ENCODE measurements at regions not wholly inside any gene's neighbourhood (a gene's known extent, or its start where the extent isn't known, plus 50 kb on each side); places are given as distances from the start of the nearest gene placed in this dataset.

- TF ChIP-seq GATA1 (IDR thresholded peaks at IDR 0.05; ENCODE audit: low read depth, low read length) (no peak), POLR2A (IDR thresholded peaks at IDR 0.05; ENCODE audit: low read length) (no peak)
- no peak for DNase-seq
Observed at GRCh38 chr21:38675182-38675824, 130.4 kb upstream of the ETS2 start.

GRCh38 chr21:38678827-38679226 is 126.9 kb upstream of the ETS2 start:
- TF ChIP-seq GATA1 (IDR thresholded peaks at IDR 0.05; ENCODE audit: low read depth, low read length) (no peak), POLR2A (IDR thresholded peaks at IDR 0.05; ENCODE audit: low read length) (no peak)
- no peak for DNase-seq

- DNase-seq: no peak
Observed at GRCh38 chr21:38679534-38679933, 126.2 kb upstream of the ETS2 start.

GRCh38 chr21:38680401-38680800 is 125.3 kb upstream of the ETS2 start:
- no peak for DNase-seq
- TF ChIP-seq GATA1 (IDR thresholded peaks at IDR 0.05; ENCODE audit: low read depth, low read length) (no peak), POLR2A (IDR thresholded peaks at IDR 0.05; ENCODE audit: low read length) (no peak)

More at GRCh38 chr21:38679534-38679933, 126.2 kb upstream of the ETS2 start:
- TF ChIP-seq POLR2A (IDR thresholded peaks at IDR 0.05; ENCODE audit: low read length) (no peak), GATA1 (IDR thresholded peaks at IDR 0.05; ENCODE audit: low read depth, low read length) (no peak)

- TF ChIP-seq GATA1 (IDR thresholded peaks at IDR 0.05; ENCODE audit: low read depth, low read length) (no peak), POLR2A (IDR thresholded peaks at IDR 0.05; ENCODE audit: low read length) (no peak)
- no peak for DNase-seq
Observed at GRCh38 chr21:38683222-38683621, 122.5 kb upstream of the ETS2 start.

DNA sequence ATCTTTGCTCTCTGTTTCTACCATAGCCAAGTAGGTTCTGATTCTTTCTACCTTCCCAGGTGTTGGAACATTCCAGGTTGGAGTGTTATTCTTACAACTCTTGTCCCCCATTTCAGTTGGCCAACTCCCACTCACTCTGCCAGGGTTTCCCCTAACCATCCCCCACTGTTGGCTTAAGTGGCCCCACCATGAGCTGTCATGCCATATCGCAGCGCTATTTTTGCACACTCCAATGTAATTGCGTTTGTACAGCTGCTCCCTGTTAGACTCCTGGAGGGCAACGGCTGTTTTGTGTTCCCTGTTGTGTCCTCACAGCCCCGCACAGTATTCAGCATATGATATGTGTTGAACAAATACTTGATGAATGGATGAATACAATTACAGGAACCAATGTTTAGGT is 117.7 kb upstream of the ETS2 start:
- TF ChIP-seq POLR2A (IDR thresholded peaks at IDR 0.05; ENCODE audit: low read length) (no peak), GATA1 (IDR thresholded peaks at IDR 0.05; ENCODE audit: low read depth, low read length) (no peak)
- DNase-seq: no peak

DNA sequence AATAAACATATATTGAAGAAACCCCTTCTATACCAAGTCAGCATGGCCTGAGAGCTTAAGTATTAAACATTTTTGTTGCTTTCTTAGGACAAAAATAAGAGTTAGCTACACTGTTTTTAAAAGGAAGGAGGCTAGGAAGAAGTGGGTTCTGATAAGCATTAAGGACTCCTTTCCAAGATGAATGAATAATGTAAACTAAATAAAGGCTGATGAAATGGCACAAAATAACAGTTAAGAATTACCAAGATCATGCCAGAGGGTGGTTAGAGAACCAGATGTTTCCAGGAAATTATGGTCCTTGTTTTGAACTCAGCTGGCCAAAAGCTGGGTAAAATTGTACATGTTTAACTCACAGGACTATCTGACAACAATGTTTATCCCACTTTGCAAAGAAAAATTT is 114.1 kb upstream of the ETS2 start:
- TF ChIP-seq GATA1 (IDR thresholded peaks at IDR 0.05; ENCODE audit: low read depth, low read length): no peak
- TF ChIP-seq POLR2A (IDR thresholded peaks at IDR 0.05; ENCODE audit: low read length): no peak

DNA sequence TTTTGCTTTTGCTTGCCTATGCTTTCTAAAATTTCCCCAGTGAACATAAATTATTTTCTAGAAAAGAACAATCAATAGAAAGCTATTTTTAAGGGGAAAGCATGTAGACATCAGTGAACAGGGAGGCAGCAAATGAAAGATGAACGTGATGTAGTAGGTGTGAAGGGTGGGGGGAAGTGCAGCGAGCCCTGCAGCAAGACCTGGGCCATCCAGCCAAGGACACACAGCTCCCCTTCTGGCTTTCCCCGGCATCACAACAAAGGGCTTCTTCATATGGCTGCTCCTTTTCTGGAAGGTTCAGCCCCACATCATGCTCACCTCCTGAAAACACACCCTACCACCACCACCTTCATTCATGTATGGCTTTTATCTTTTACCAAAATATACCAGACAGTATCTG is 109.2 kb upstream of the ETS2 start:
- no peak for DNase-seq
- no peak for TF ChIP-seq POLR2A (IDR thresholded peaks at IDR 0.05; ENCODE audit: low read length)
- no peak for TF ChIP-seq GATA1 (IDR thresholded peaks at IDR 0.05; ENCODE audit: low read depth, low read length)

More for the DNA sequence above, 114.1 kb upstream of the ETS2 start:
- DNase-seq: no peak

GRCh38 chr21:38699048-38699447 is 106.7 kb upstream of the ETS2 start:
- DNase-seq: peak in 1 of 2 experiments; percentile 1
- TF ChIP-seq GATA1 (IDR thresholded peaks at IDR 0.05; ENCODE audit: low read depth, low read length) (no peak), POLR2A (IDR thresholded peaks at IDR 0.05; ENCODE audit: low read length) (no peak)

DNA sequence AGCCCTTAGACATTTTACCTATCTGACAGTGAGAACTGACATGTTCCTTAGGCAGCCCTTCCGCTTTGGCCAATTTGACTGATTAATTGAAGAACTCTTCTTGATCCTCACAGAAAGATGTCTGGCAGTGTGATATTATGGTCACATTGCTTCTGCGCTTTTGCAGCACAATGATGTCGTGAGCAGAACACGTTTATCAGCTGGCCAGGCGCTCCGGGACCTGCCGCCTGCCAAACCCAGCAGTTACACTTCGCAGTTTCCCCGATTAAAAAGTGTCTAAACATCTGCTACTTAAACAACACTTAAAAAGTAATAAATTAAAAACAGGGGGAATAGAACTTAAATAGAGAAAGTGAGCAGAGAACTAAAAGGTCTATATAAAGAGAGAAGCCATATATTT is 103.5 kb upstream of the ETS2 start:
- no peak for DNase-seq
- TF ChIP-seq POLR2A (IDR thresholded peaks at IDR 0.05; ENCODE audit: low read length): no peak
- TF ChIP-seq GATA1 (IDR thresholded peaks at IDR 0.05; ENCODE audit: low read depth, low read length): no peak

GRCh38 chr21:38709876-38710275 is 95.9 kb upstream of the ETS2 start:
- TF ChIP-seq POLR2A (IDR thresholded peaks at IDR 0.05; ENCODE audit: low read length): no peak
- TF ChIP-seq GATA1 (IDR thresholded peaks at IDR 0.05; ENCODE audit: low read depth, low read length): no peak
- no peak for DNase-seq

GRCh38 chr21:38712071-38712470 is 93.7 kb upstream of the ETS2 start:
- DNase-seq: peak; percentile 42 to 46
- TF ChIP-seq GATA1 (IDR thresholded peaks at IDR 0.05; ENCODE audit: low read depth, low read length) (no peak), POLR2A (IDR thresholded peaks at IDR 0.05; ENCODE audit: low read length) (no peak)

- peak; percentile 48 to 79 for DNase-seq
- TF ChIP-seq POLR2A (IDR thresholded peaks at IDR 0.05; ENCODE audit: low read length): no peak
- TF ChIP-seq GATA1 (IDR thresholded peaks at IDR 0.05; ENCODE audit: low read depth, low read length): no peak
Observed at GRCh38 chr21:38712664-38713063, 93.1 kb upstream of the ETS2 start.

DNA sequence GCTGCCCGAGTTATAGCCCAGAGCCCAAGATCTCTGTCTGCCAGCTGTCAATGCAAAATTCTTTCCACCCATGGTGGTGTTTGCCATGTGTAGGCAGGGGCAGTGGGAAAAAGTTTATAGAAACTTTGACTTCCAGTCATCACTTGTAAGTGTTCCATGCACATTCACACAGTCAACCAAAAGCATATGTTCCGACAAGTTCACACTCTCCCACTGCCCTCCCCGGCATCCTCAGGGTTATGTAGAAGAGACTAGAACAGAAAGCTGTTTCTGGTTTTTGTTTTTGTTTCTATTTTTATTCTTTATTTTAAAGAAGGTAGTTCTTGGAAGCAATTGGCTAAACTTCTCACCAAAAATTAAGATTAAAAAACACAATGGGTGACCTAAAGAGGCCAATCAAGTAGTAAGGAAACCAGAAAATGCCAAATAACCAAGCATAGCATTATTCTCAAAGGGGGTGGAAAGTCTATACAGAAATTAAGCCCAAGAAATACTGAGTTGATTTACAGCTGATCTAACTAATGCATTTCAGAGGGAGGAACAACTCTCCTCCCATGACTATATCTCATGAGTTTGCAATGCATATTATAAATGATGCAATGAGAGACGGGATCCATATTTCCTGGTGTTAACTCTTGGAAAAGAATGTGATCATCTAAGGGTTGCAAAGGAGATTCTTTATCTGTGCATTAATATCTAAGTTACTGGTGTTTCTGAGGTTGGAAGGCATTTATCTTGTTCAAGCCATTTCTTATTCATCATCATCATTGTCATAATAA is 91.5 kb upstream of the ETS2 start:
- TF ChIP-seq POLR2A (IDR thresholded peaks at IDR 0.05; ENCODE audit: low read length) (no peak), GATA1 (IDR thresholded peaks at IDR 0.05; ENCODE audit: low read depth, low read length) (no peak)
- DNase-seq: no peak

DNA sequence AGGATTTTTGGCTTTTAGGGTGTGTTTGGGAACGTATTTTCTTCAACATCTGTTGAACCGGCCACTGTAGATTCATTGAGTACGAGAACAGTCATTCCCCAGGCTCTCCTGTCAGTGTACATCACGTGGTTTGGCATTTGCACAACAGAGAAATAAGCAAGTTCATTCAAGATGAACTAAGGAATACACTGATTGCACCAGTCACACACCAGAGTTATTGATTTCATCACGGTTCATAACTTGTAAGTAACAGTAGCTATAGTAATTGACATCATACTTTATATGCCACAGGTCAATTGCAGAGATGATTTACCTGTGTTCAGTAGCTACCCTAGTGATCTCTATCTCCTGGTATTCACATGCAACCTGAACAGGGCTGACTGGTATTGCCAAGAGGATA is 90.7 kb upstream of the ETS2 start:
- no peak for DNase-seq
- no peak for TF ChIP-seq POLR2A (IDR thresholded peaks at IDR 0.05; ENCODE audit: low read length)
- TF ChIP-seq GATA1 (IDR thresholded peaks at IDR 0.05; ENCODE audit: low read depth, low read length): no peak
